H9 (cell line): ENCODE measurements at regions not wholly inside any gene's neighbourhood (a gene's known extent, or its start where the extent isn't known, plus 50 kb on each side); places are given as distances from the start of the nearest gene placed in this dataset.

Experiments used
- DNase-seq: peaks from one replicate; pipeline ENCODE4 v3.0.0-alpha.2; 2017
- H2AFZ ChIP-seq: one replicate; pipeline ENCODE4 v1.6.1; 2013; ENCODE audit warnings: mild to moderate bottlenecking, low read length, control low read depth, moderate library complexity
- H2AK5ac ChIP-seq: 2 replicates; pipeline ENCODE4 v1.6.1; 2013; ENCODE audit warnings: low read length, control low read depth, mixed read lengths; ENCODE audit not compliant: insufficient read length
- H2BK120ac ChIP-seq: one replicate; pipeline ENCODE4 v1.6.1; 2013; ENCODE audit warnings: low read depth, mild to moderate bottlenecking, low read length, control low read depth, inconsistent platforms; ENCODE audit not compliant: poor library complexity, severe bottlenecking
- H2BK12ac ChIP-seq: 2 replicates; pipeline ENCODE4 v1.6.1; 2013; ENCODE audit warnings: low read length, control low read depth, mixed read lengths, low read depth; ENCODE audit not compliant: insufficient read length
- H2BK15ac ChIP-seq: 2 replicates; pipeline ENCODE4 v1.6.1; 2013; ENCODE audit warnings: low read depth, low read length, control low read depth
- H2BK20ac ChIP-seq: one replicate; pipeline ENCODE4 v1.6.1; 2013; ENCODE audit warnings: low read depth, mild to moderate bottlenecking, low read length, control low read depth, inconsistent platforms; ENCODE audit not compliant: poor library complexity, severe bottlenecking
- H2BK5ac ChIP-seq: 2 replicates; pipeline ENCODE4 v1.6.1; 2013; ENCODE audit warnings: low read length, control low read depth, mixed read lengths; ENCODE audit not compliant: insufficient read length
- H3K14ac ChIP-seq: 2 replicates; pipeline ENCODE4 v1.6.1; 2013; ENCODE audit warnings: low read length, control low read depth; ENCODE audit not compliant: insufficient read depth
- H3K18ac ChIP-seq: 2 replicates; pipeline ENCODE4 v1.6.1; 2013; ENCODE audit warnings: low read depth, mild to moderate bottlenecking, mixed read lengths, low read length, control low read depth; ENCODE audit not compliant: insufficient read length
- H3K23ac ChIP-seq: 2 replicates; pipeline ENCODE4 v1.6.1; 2013; ENCODE audit warnings: low read length, control low read depth, mixed read lengths, low read depth; ENCODE audit not compliant: insufficient read length
- H3K23me2 ChIP-seq: 2 replicates; pipeline ENCODE4 v1.6.1; 2013; ENCODE audit warnings: low read depth, mild to moderate bottlenecking, mixed read lengths, low read length, control low read depth; ENCODE audit not compliant: insufficient read length, poor library complexity, severe bottlenecking
- H3K27ac ChIP-seq: 2 replicates; pipeline ENCODE4 v1.5.1; 2013; ENCODE audit warnings: low read length, control low read depth, mixed read lengths, low read depth; ENCODE audit not compliant: insufficient read length
- H3K27me3 ChIP-seq: 2 replicates; pipeline ENCODE4 v1.6.1; 2013; ENCODE audit warnings: low read length, control low read depth, inconsistent platforms; ENCODE audit not compliant: insufficient read depth
- H3K4ac ChIP-seq: 2 replicates; pipeline ENCODE4 v1.6.1; 2013; ENCODE audit warnings: low read depth, mild to moderate bottlenecking, control low read depth, inconsistent platforms, low read length, moderate library complexity
- H3K4me1 ChIP-seq: 2 replicates; pipeline ENCODE4 v1.6.1; 2013; ENCODE audit warnings: low read length, control low read depth, inconsistent platforms; ENCODE audit not compliant: insufficient read depth
- H3K4me2 ChIP-seq: 2 replicates; pipeline ENCODE4 v1.6.1; 2013; ENCODE audit warnings: low read length, control low read depth, mixed read lengths; ENCODE audit not compliant: insufficient read length, insufficient read depth
- H3K56ac ChIP-seq: 2 replicates; pipeline ENCODE4 v1.6.1; 2013; ENCODE audit warnings: low read depth, mild to moderate bottlenecking, mixed read lengths, low read length, control low read depth; ENCODE audit not compliant: insufficient read length
- H3K79me1 ChIP-seq: 2 replicates; pipeline ENCODE4 v1.6.1; 2013; ENCODE audit warnings: low read depth, mild to moderate bottlenecking, moderate library complexity, low read length, control low read depth, inconsistent platforms; ENCODE audit not compliant: insufficient read depth, poor library complexity, severe bottlenecking
- H3K79me2 ChIP-seq: 2 replicates; pipeline ENCODE4 v1.6.1; 2013; ENCODE audit warnings: low read length, control low read depth, inconsistent platforms; ENCODE audit not compliant: insufficient read depth
- H3K9ac ChIP-seq: 2 replicates; pipeline ENCODE4 v1.6.1; 2013; ENCODE audit warnings: low read length, control low read depth, mixed read lengths; ENCODE audit not compliant: insufficient read length; ENCODE audit errors: extremely low read depth
- H3K9me3 ChIP-seq: one replicate; pipeline ENCODE4 v1.6.1; 2013; ENCODE audit warnings: low read depth, low read length, inconsistent platforms; ENCODE audit not compliant: control insufficient read depth
- H3T11ph ChIP-seq: one replicate; pipeline ENCODE4 v1.6.1; 2013; ENCODE audit warnings: mild to moderate bottlenecking, low read length, control low read depth, inconsistent platforms
- H4K20me1 ChIP-seq: one replicate; pipeline ENCODE4 v1.6.1; 2013; ENCODE audit not compliant: control insufficient read depth, insufficient read length, insufficient read depth
- H4K5ac ChIP-seq: 2 replicates; pipeline ENCODE4 v1.6.1; 2013; ENCODE audit warnings: low read depth, mild to moderate bottlenecking, mixed read lengths, low read length, control low read depth; ENCODE audit not compliant: insufficient read length
- H4K8ac ChIP-seq: replicated peaks from 2 replicates; pipeline ENCODE4 v1.6.1; 2013; ENCODE audit warnings: low read length, control low read depth, mixed read lengths, low read depth; ENCODE audit not compliant: insufficient read length
- H4K91ac ChIP-seq: 2 replicates; pipeline ENCODE4 v1.6.1; 2013; ENCODE audit warnings: low read depth, mild to moderate bottlenecking, moderate library complexity, mixed read lengths, low read length, control low read depth; ENCODE audit not compliant: insufficient read length
- H3K27ac Mint-ChIP-seq, 3 experiments: 2 replicates in 2 of 3; 3 replicates in 1 of 3; pipeline ENCODE4 v1.8.0; 2020 to 2021; ENCODE audit warnings: mixed read lengths in 3 of 3, mild to moderate bottlenecking in 1 of 3, moderate library complexity in 1 of 3
- H3K27me3 Mint-ChIP-seq: 2 replicates; pipeline ENCODE4 v1.8.0; 2021; ENCODE audit warnings: low read depth, mild to moderate bottlenecking, moderate library complexity, mixed read lengths
- H3K36me3 Mint-ChIP-seq, 3 experiments: 2 replicates in 2 of 3; 3 replicates in 1 of 3; pipeline ENCODE4 v1.8.0; 2020 to 2021; ENCODE audit warnings: low read depth in 3 of 3, mixed read lengths in 3 of 3; ENCODE audit not compliant: insufficient read depth in 1 of 3
- H3K4me1 Mint-ChIP-seq, 2 experiments: 2 replicates each; pipeline ENCODE4 v1.8.0; 2020; ENCODE audit warnings: mixed read lengths in 2 of 2
- H3K4me3 Mint-ChIP-seq, 2 experiments: 2 replicates in 1 of 2; 3 replicates in 1 of 2; pipeline ENCODE4 v1.8.0; 2020 to 2021; ENCODE audit warnings: mild to moderate bottlenecking in 2 of 2, mixed read lengths in 2 of 2, moderate library complexity in 1 of 2
- H3K9me3 Mint-ChIP-seq, 2 experiments: 2 replicates in 1 of 2; 3 replicates in 1 of 2; pipeline ENCODE4 v1.8.0; 2020; ENCODE audit warnings: mild to moderate bottlenecking in 2 of 2, mixed read lengths in 2 of 2, moderate library complexity in 1 of 2
- WGBS: extraction: QIAGEN DNeasy Blood & Tissue Kit; methylation state at CpG from one replicate; pipeline ENCODE4 v1.1.7; 2013; ENCODE audit warnings: missing lambda C conversion rate, low lambda C conversion rate, mixed read lengths; ENCODE audit not compliant: insufficient read length; ENCODE audit errors: extremely low coverage; 5-methylcytosine and 5-hydroxymethylcytosine counted together
- TF ChIP-seq, protein P1 (sequence below): fragments of 200-600 bp; sonication (generic); conservative IDR thresholded peaks from 3 replicates; pipeline ENCODE4 v1.8.0; 2021; ENCODE audit warnings: antibody characterized with exemption, mild to moderate bottlenecking

DNA sequence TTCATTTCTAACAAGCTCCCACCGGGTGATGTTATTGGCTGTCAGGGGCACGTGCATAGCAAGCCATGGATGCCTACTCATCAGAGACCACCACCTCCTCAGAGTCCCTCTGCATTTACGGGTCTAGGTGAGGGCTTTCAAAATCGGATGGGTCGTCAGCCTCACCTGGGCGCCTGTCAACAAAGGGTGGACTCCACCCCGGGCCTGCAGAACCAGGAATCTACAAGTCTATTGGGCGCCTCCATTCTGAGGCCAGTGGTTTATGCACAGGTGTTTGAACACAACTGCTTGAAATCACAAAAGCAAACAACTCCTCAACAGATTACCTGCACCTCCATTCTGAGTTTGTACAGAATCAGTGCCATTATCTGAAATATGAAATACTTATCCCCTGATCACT is 318.9 kb downstream of the PTTG2 start:
- Histone ChIP-seq H2BK120ac (no peak overlapping the region), H2BK15ac (no peak overlapping the region), H3K4me2 (no peak overlapping the region), H3K4ac (no peak overlapping the region), H3K27me3 (no peaks in the 10 kb centered on the region), H3K18ac (no peak overlapping the region), H2BK20ac (no peak overlapping the region), H3K79me2 (no peaks in the 10 kb centered on the region), H2BK12ac (no peak overlapping the region), H3K9me3 (no peaks in the 10 kb centered on the region), H3K4me1 (peaks cover 3% of the 10 kb centered on the region; the same call in 1 of the 2 replicates), H3K23me2 (no peaks in the 10 kb centered on the region), H4K20me1 (no peaks in the 10 kb centered on the region), H3K23ac (no peak overlapping the region), H3K79me1 (no peaks in the 10 kb centered on the region), H3T11ph (no peak overlapping the region), H4K8ac (no peak overlapping the region), H2AFZ (no peak overlapping the region), H2AK5ac (no peak overlapping the region), H2BK5ac (no peak overlapping the region), H3K56ac (no peak overlapping the region), H3K14ac (no peak overlapping the region), H3K27ac (no peak overlapping the region), H3K9ac (no peak overlapping the region), H4K5ac (no peak overlapping the region), H4K91ac (no peak overlapping the region)
- H3K9me3 Mint-ChIP-seq: peaks cover 12 to 15% of the 10 kb centered on the region in 2 experiments; a peak in 4 of 5 replicates
- DNase-seq: no peak
- WGBS: no CpG with 5 or more reads among the region's 8 CpGs
- TF ChIP-seq, protein P1, sequence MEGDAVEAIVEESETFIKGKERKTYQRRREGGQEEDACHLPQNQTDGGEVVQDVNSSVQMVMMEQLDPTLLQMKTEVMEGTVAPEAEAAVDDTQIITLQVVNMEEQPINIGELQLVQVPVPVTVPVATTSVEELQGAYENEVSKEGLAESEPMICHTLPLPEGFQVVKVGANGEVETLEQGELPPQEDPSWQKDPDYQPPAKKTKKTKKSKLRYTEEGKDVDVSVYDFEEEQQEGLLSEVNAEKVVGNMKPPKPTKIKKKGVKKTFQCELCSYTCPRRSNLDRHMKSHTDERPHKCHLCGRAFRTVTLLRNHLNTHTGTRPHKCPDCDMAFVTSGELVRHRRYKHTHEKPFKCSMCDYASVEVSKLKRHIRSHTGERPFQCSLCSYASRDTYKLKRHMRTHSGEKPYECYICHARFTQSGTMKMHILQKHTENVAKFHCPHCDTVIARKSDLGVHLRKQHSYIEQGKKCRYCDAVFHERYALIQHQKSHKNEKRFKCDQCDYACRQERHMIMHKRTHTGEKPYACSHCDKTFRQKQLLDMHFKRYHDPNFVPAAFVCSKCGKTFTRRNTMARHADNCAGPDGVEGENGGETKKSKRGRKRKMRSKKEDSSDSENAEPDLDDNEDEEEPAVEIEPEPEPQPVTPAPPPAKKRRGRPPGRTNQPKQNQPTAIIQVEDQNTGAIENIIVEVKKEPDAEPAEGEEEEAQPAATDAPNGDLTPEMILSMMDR: no peak
- peaks cover 0 to 16% (median 0%) of the 10 kb centered on the region in 3 experiments; a peak in 3 of 7 replicates for H3K36me3 Mint-ChIP-seq
- no peaks in the 10 kb centered on the region; the same call in 1 of the 2 replicates for H3K27me3 Mint-ChIP-seq
- H3K4me3 Mint-ChIP-seq: no peak overlapping the region
- peaks cover 22 to 23% of the 10 kb centered on the region in 2 experiments for H3K4me1 Mint-ChIP-seq
- H3K27ac Mint-ChIP-seq: peak overlapping the region in 1 of 3 experiments; percentile 74; a peak in 1 of 7 replicates
